MM.1S (cell line): ENCODE measurements at regions not wholly inside any gene's neighbourhood (a gene's known extent, or its start where the extent isn't known, plus 50 kb on each side); places are given as distances from the start of the nearest gene placed in this dataset.

Experiments used
- DNase-seq: peaks from one replicate; pipeline ENCODE4 v3.0.0-alpha.2; 2015
- H2AFZ ChIP-seq: fragments of 300-600 bp; sonication (generic); 2 replicates; pipeline ENCODE4 v1.6.0; 2016; ENCODE audit warnings: antibody characterized with exemption, low read length
- H3F3A ChIP-seq: fragments of 300-600 bp; sonication (generic); 2 replicates; pipeline ENCODE4 v1.6.1; 2016; ENCODE audit warnings: mild to moderate bottlenecking, antibody characterized with exemption, low read length, moderate library complexity, mixed read lengths; ENCODE audit not compliant: insufficient read depth
- H3K27ac ChIP-seq: fragments of 300-600 bp; sonication (generic); 2 replicates; pipeline ENCODE4 v1.5.1; 2016; ENCODE audit warnings: mild to moderate bottlenecking, low read length
- H3K27me3 ChIP-seq: fragments of 300-600 bp; sonication (generic); replicated peaks from 2 replicates; pipeline ENCODE4 v1.6.0; 2016; ENCODE audit warnings: low read length; ENCODE audit not compliant: insufficient read depth
- H3K36me3 ChIP-seq: fragments of 300-600 bp; sonication (generic); replicated peaks from 2 replicates; pipeline ENCODE4 v1.6.1; 2016; ENCODE audit warnings: mild to moderate bottlenecking, low read length, mixed read lengths; ENCODE audit not compliant: insufficient read depth
- H3K4me1 ChIP-seq: fragments of 300-600 bp; sonication (generic); 2 replicates; pipeline ENCODE4 v1.6.1; 2016; ENCODE audit warnings: low read length, mixed read lengths
- H3K4me2 ChIP-seq: fragments of 300-600 bp; sonication (generic); 2 replicates; pipeline ENCODE4 v1.6.0; 2016; ENCODE audit warnings: low read depth, low read length
- H3K4me3 ChIP-seq: fragments of 300-600 bp; sonication (generic); 2 replicates; pipeline ENCODE4 v1.5.1; 2016; ENCODE audit warnings: low read length, mixed read lengths
- H3K79me2 ChIP-seq: fragments of 300-600 bp; sonication (generic); 2 replicates; pipeline ENCODE4 v1.6.1; 2016; ENCODE audit warnings: mixed run types, low read length, mixed read lengths
- H3K9ac ChIP-seq: fragments of 300-600 bp; sonication (generic); 2 replicates; pipeline ENCODE4 v1.6.1; 2016; ENCODE audit warnings: low read length, mixed read lengths
- H3K9me2 ChIP-seq: fragments of 300-600 bp; sonication (generic); replicated peaks from 2 replicates; pipeline ENCODE4 v1.6.1; 2016; ENCODE audit warnings: mild to moderate bottlenecking, low read length, mixed read lengths; ENCODE audit not compliant: insufficient read depth
- H3K9me3 ChIP-seq: fragments of 300-600 bp; sonication (generic); replicated peaks from 2 replicates; pipeline ENCODE4 v1.6.1; 2016; ENCODE audit warnings: mild to moderate bottlenecking, low read length, mixed read lengths; ENCODE audit not compliant: insufficient read depth
- H4K20me1 ChIP-seq: fragments of 300-600 bp; sonication (generic); 2 replicates; pipeline ENCODE4 v1.6.1; 2016; ENCODE audit warnings: mild to moderate bottlenecking, low read length, moderate library complexity, mixed read lengths; ENCODE audit not compliant: insufficient read depth
- EZH2 ChIP-seq: fragments of 300-600 bp; sonication (generic); optimal IDR thresholded peaks from 2 replicates; pipeline ENCODE3; 2017; ENCODE audit warnings: low read depth, mild to moderate bottlenecking, antibody characterized with exemption, low read length, mixed read lengths
- EZH2phosphoT487 ChIP-seq: fragments of 300-600 bp; sonication (generic); IDR thresholded peaks from 2 replicates; pipeline ENCODE4 v1.6.1; 2018; ENCODE audit warnings: antibody characterized with exemption, low read length
- TF ChIP-seq, protein P1 (sequence below): fragments of 300-600 bp; sonication (generic); IDR thresholded peaks from 2 replicates; pipeline ENCODE4 v1.5.1; 2016; ENCODE audit warnings: antibody characterized with exemption, low read length, mixed read lengths

DNA sequence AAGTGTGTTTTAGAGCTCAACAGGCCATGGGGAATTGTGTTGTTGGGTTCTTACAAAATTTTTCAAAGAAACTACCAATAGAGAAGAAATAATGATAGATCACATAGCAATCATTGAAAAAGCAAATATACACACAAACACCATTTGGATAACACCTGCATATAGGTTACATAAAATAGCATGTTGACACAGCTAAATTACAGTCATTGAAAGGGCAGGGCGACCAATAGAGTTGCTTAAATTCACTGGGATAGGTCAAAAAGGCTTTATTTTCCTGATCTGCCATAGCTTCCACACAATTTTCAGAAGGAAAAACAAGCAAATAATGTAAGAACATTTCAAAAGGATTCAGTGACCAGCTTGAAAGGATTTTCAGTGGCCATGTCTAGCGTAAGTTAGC, 57.9 kb upstream of the FGGY start:
- Histone ChIP-seq H3K9me2 (no peaks in the 10 kb centered on the region), H3K27ac (no peak overlapping the region), H3F3A (no peaks in the 10 kb centered on the region), H2AFZ (no peak overlapping the region), H3K4me3 (no peak overlapping the region), H3K36me3 (no peaks in the 10 kb centered on the region), H3K79me2 (no peaks in the 10 kb centered on the region), H4K20me1 (no peaks in the 10 kb centered on the region), H3K9ac (no peak overlapping the region), H3K4me1 (peaks cover 7% of the 10 kb centered on the region), H3K4me2 (no peak overlapping the region), H3K27me3 (no peaks in the 10 kb centered on the region), H3K9me3 (no peaks in the 10 kb centered on the region)
- TF ChIP-seq EZH2 (no peak), EZH2phosphoT487 (no peak)
- TF ChIP-seq, protein P1, sequence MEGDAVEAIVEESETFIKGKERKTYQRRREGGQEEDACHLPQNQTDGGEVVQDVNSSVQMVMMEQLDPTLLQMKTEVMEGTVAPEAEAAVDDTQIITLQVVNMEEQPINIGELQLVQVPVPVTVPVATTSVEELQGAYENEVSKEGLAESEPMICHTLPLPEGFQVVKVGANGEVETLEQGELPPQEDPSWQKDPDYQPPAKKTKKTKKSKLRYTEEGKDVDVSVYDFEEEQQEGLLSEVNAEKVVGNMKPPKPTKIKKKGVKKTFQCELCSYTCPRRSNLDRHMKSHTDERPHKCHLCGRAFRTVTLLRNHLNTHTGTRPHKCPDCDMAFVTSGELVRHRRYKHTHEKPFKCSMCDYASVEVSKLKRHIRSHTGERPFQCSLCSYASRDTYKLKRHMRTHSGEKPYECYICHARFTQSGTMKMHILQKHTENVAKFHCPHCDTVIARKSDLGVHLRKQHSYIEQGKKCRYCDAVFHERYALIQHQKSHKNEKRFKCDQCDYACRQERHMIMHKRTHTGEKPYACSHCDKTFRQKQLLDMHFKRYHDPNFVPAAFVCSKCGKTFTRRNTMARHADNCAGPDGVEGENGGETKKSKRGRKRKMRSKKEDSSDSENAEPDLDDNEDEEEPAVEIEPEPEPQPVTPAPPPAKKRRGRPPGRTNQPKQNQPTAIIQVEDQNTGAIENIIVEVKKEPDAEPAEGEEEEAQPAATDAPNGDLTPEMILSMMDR: no peak
- no peak for DNase-seq

DNA sequence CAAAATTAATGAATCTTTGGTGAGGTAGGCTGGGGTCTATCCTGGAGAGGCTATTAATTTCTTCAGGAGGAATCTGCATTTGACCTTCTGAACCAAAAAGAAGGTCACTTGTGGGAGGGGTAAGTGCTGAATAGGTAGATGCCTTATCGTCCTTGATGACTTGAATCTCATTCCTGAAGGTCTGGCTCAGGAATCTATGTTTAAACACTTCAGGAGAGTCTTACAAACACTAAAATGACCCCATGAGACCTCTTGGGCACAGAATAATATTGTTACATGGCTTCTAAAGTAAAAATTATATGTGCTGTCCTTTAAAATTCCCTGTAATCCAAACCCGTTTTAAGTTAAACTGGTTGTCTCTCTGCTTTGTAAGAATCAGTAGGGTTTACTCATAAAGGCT, 55.0 kb upstream of the FGGY start:
- Histone ChIP-seq H3K9ac (no peak overlapping the region), H3K9me2 (no peaks in the 10 kb centered on the region), H3K27me3 (no peaks in the 10 kb centered on the region), H4K20me1 (no peaks in the 10 kb centered on the region), H3K4me2 (no peak overlapping the region), H3F3A (no peaks in the 10 kb centered on the region), H3K9me3 (no peaks in the 10 kb centered on the region), H3K4me3 (no peak overlapping the region), H3K4me1 (peaks cover 7% of the 10 kb centered on the region), H3K36me3 (no peaks in the 10 kb centered on the region), H3K27ac (no peak overlapping the region), H3K79me2 (no peaks in the 10 kb centered on the region), H2AFZ (no peak overlapping the region)
- TF ChIP-seq, protein P1: no peak
- TF ChIP-seq EZH2phosphoT487 (no peak), EZH2 (no peak)
- DNase-seq: no peak

DNA sequence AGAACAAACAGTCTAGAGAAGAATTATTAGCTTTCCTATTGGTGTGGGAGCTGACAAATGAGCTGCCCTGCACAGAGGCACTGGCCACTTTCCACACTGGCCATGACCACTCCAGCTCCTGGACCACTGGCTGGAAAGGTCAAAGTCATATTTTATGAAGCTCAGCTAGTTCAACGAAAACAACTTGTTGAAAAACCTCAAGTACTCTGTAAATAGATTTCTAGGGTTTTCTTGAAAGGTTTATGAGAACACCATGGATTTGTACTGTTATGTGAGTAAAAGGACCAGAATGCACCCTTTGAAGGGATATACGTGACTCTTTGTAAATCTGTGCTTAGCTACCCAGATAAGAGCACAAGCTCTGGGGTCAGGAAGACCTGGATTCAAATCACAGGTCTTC, 54.5 kb upstream of the FGGY start:
- Histone ChIP-seq H3K4me2 (no peak overlapping the region), H3K9me2 (no peaks in the 10 kb centered on the region), H2AFZ (no peak overlapping the region), H4K20me1 (no peaks in the 10 kb centered on the region), H3K79me2 (no peaks in the 10 kb centered on the region), H3F3A (no peaks in the 10 kb centered on the region), H3K27me3 (no peaks in the 10 kb centered on the region), H3K4me1 (peaks cover 7% of the 10 kb centered on the region), H3K9ac (no peak overlapping the region), H3K36me3 (no peaks in the 10 kb centered on the region), H3K4me3 (no peak overlapping the region), H3K9me3 (no peaks in the 10 kb centered on the region), H3K27ac (no peak overlapping the region)
- DNase-seq: no peak
- no peak for TF ChIP-seq EZH2
- TF ChIP-seq EZH2phosphoT487: no peak
- TF ChIP-seq, protein P1: no peak
